Activated T-cell treated with anti-CD3 and anti-CD28 coated beads, Interleukin-2, amount 50 U/mL, for 72 hours (primary cell): ENCODE measurements at regions not wholly inside any gene's neighbourhood (a gene's known extent, or its start where the extent isn't known, plus 50 kb on each side); places are given as distances from the start of the nearest gene placed in this dataset.

Experiments
- ATAC-seq, 2 donors: fragments of 150-1000 bp; cut with Tn5 transposase; replicated peaks in 1 of 2; 2 replicates each; pipeline ENCODE4 v1.10.0; 2021; ENCODE audit warnings: moderate library complexity in 2 of 2, mild to moderate bottlenecking in 1 of 2
- DNase-seq, 2 donors: peaks; one replicate each; pipeline ENCODE4 v3.0.0; 2021 to 2022; ENCODE audit warnings: mixed read lengths in 1 of 2
- H3K27ac Mint-ChIP-seq: one replicate; pipeline ENCODE4 v1.8.0; 2022; ENCODE audit warnings: mild to moderate bottlenecking, moderate library complexity, mixed read lengths
- H3K27me3 Mint-ChIP-seq: one replicate; pipeline ENCODE4 v1.8.0; 2022; ENCODE audit warnings: low read depth, mixed read lengths
- H3K36me3 Mint-ChIP-seq, 2 donors: one replicate each; pipeline ENCODE4 v1.8.0; 2022; ENCODE audit warnings: mixed read lengths in 2 of 2, mild to moderate bottlenecking in 1 of 2; ENCODE audit not compliant: insufficient read depth in 2 of 2
- H3K4me1 Mint-ChIP-seq: one replicate; pipeline ENCODE4 v1.8.0; 2022; ENCODE audit warnings: low read depth, mixed read lengths
- H3K4me3 Mint-ChIP-seq, 2 donors: one replicate each; pipeline ENCODE4 v1.8.0; 2022; ENCODE audit warnings: mild to moderate bottlenecking in 2 of 2, mixed read lengths in 2 of 2, moderate library complexity in 2 of 2
- H3K9me3 Mint-ChIP-seq, 2 donors: one replicate each; pipeline ENCODE4 v1.8.0; 2022; ENCODE audit warnings: mixed read lengths in 2 of 2

DNA sequence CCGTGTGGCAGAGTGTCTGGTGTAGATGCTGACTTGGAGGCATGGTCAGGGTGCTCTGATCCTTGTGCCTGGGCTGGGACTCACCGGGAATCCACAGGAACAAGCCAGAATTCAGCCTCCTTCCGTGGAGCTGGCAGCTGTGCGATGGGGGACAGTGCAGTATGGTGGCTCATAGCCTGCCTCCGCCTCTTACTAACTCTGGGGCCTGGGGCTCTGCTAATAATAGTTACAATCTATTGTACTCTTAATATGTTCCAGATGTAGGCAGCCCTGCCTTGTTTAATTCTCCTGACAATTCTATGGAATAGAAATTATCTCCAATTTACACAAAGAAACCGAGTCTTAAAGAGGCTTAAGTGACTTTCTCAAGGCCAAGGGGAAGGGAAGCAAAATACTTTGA is 77.6 kb downstream of the PCDH1 start:
- ATAC-seq = no peak
- no peaks in the 10 kb centered on the region for H3K36me3 Mint-ChIP-seq
- H3K9me3 Mint-ChIP-seq = no peaks in the 10 kb centered on the region
- H3K4me1 Mint-ChIP-seq = no peaks in the 10 kb centered on the region
- H3K4me3 Mint-ChIP-seq = no peak overlapping the region
- DNase-seq = no peak
- H3K27ac Mint-ChIP-seq = no peak overlapping the region
- H3K27me3 Mint-ChIP-seq = peaks cover 33% of the 10 kb centered on the region

DNA sequence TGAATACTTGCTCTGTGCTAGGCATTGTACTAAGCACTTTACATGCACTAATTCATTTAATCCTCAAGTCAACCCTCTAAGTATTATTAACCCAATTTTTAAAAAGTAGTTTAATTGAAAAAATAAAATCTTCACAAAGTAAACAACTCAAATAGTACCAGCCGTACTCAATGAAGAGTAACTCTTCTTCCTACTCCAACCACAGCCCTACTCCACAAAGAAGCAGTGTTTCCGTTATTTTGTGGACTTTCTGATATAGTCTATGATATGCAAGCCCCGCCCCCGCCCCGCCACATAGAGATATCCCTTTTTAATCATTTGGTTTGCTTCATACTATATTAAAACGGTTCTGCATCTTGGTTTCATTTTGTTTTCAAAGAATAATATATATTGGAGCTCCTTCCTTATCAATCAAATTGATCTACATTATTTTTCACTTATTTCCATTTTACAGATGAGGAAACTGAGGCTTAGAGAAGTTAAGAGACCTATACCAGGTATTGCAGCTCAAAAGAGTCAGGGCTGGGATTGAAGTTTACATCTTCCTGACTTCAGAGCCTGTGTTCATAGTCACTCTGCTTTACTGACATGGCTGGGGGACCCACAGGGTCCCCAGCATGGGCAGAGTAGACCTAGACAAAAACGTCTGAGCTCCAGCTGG is 78.6 kb downstream of the PCDH1 start:
- DNase-seq (no peak), ATAC-seq (no peak)
- no peak overlapping the region for H3K27ac Mint-ChIP-seq
- H3K4me1 Mint-ChIP-seq = no peaks in the 10 kb centered on the region
- H3K36me3 Mint-ChIP-seq = no peaks in the 10 kb centered on the region
- H3K9me3 Mint-ChIP-seq = no peaks in the 10 kb centered on the region
- H3K4me3 Mint-ChIP-seq = no peak overlapping the region
- H3K27me3 Mint-ChIP-seq = peaks cover 23% of the 10 kb centered on the region

DNA sequence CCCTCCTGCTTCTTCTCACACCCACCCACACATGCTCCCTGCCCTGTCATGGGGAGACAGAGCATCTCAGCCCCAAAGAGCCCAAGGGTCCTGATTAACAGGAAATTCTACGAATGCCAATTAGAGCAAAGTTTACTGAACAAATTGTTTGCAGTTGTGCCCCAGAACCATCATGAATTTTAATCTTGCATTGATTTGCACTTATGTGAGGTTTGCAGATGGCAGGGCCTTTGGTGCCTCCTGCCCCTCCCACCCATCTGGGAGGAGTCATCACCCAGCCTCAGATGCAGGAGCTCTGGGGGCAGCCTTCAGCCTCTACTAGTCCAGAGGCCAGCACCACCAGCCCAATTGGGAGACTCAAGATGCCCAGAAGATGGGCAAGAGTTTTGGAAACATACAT is 80.8 kb downstream of the PCDH1 start:
- H3K36me3 Mint-ChIP-seq = no peaks in the 10 kb centered on the region
- DNase-seq (no peak), ATAC-seq (no peak)
- H3K4me3 Mint-ChIP-seq = no peak overlapping the region
- peaks cover under 1% of the 10 kb centered on the region for H3K27me3 Mint-ChIP-seq
- no peaks in the 10 kb centered on the region for H3K4me1 Mint-ChIP-seq
- no peak overlapping the region for H3K27ac Mint-ChIP-seq
- H3K9me3 Mint-ChIP-seq = no peaks in the 10 kb centered on the region

DNA sequence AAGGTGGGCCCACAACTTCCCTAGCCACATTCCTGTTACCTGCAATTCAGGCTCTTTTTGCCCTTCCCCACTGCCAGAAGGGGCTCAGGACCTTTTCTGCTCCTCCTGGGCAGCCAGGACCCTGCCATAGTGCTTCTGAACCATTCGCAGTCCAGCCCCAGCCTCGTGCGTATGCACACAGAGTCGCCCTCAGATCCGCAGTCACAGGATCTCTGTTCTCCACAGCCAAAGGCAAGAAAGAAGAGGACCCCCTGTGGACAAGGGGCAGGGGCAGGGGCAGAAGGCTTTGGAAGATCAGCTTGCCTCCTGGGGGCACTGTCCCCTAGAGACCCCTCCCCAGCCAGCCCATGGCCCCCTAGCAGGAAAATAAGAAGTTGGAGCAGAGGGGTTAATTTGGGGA is 82.8 kb downstream of the PCDH1 start:
- H3K9me3 Mint-ChIP-seq = no peaks in the 10 kb centered on the region
- H3K27me3 Mint-ChIP-seq = no peaks in the 10 kb centered on the region
- H3K27ac Mint-ChIP-seq = no peak overlapping the region
- DNase-seq (no peak), ATAC-seq (no peak)
- no peaks in the 10 kb centered on the region for H3K4me1 Mint-ChIP-seq
- no peak overlapping the region for H3K4me3 Mint-ChIP-seq
- no peaks in the 10 kb centered on the region for H3K36me3 Mint-ChIP-seq

DNA sequence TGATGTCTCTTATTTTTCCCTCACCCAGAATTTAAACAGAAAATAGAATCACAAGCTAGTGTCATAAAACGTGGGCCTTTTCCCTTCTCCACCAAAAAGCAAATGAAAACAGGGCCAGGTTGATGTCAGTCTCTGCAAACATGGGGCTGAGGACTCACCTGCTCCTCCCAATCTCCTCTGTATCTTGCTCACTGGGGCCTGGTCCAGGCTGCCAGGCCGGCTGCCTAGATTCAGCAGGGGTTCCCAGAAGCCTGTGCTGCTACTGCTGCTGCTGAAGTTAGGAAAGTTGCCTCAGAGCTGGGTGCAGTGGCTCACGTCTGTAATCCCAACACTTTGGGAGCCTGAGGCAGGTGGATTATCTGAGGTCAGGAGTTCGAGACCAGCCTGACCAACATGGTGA is 84.3 kb downstream of the PCDH1 start:
- Mint-ChIP-seq H3K27me3 (peaks cover 6% of the 10 kb centered on the region), H3K36me3 (no peaks in the 10 kb centered on the region), H3K4me3 (no peak overlapping the region), H3K27ac (no peak overlapping the region), H3K4me1 (no peaks in the 10 kb centered on the region), H3K9me3 (no peaks in the 10 kb centered on the region)
- ATAC-seq (no peak), DNase-seq (no peak)

DNA sequence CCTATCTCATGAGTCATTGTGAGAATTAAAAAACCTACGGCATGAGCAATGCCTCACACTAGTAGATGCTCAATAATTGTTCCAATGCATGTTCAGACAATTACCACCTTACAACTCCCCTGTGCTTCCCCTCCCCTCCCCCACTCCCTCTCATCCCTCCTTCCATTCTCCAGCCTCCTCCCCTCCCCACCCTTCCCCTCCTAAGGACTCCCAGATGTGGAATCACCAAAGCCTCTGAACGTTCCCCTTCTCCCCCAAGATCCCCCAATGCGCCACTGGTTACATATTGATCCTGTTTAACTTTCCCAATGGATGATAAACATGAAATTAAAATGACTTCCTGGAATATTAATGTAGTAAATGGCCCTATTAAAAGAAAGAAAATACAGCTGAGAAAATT is 84.8 kb downstream of the PCDH1 start:
- Mint-ChIP-seq H3K9me3 (no peaks in the 10 kb centered on the region), H3K4me3 (no peak overlapping the region), H3K27me3 (peaks cover 11% of the 10 kb centered on the region), H3K4me1 (no peaks in the 10 kb centered on the region), H3K36me3 (no peaks in the 10 kb centered on the region), H3K27ac (no peak overlapping the region)
- DNase-seq = no peak
- no peak for ATAC-seq

DNA sequence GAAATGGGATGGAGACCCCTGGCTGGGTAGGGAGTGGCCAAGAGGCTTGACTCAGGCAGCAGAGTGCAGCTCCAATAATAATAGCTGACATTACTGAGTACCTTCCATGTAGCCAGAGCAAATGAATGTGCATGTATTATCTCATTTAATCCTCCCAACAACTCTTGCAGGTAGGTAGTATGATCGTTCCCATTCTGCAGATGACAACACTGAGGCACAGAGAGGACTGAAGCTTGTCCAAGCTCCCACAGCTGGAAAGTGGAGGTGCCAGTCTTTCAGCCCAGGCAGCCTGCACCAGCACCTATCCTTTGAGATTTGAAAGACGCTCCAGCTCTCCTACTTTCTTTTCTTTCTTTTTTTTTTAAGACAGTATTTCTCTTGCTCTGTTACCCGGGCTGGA is 87.6 kb downstream of the PCDH1 start:
- no peak for ATAC-seq
- Mint-ChIP-seq H3K9me3 (no peaks in the 10 kb centered on the region), H3K27ac (no peak overlapping the region), H3K27me3 (peaks cover 29% of the 10 kb centered on the region), H3K36me3 (no peaks in the 10 kb centered on the region), H3K4me3 (no peak overlapping the region), H3K4me1 (no peaks in the 10 kb centered on the region)
- no peak for DNase-seq

DNA sequence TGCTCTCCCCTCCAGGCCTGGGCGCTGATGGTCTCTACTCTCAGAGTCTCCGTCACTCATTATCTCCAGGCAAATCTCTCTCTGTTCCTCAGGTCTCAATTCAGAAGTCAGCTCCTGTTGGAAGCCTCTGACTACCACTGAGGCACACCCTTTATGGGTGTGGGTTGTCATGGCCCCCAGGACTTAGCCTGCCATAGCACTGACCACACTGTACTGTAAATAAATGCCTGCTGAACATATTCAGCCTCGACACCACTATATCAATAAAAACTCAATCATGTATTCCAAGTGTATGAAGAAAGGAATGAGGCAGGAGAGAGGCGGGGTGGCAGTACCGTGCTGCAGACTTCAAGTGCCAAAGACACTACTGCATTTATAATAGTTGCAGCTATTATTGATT is 88.9 kb downstream of the PCDH1 start:
- Mint-ChIP-seq H3K9me3 (no peaks in the 10 kb centered on the region), H3K4me3 (no peak overlapping the region), H3K27ac (no peak overlapping the region), H3K36me3 (no peaks in the 10 kb centered on the region), H3K4me1 (no peaks in the 10 kb centered on the region), H3K27me3 (peaks cover 33% of the 10 kb centered on the region)
- no peak for DNase-seq
- ATAC-seq = no peak

DNA sequence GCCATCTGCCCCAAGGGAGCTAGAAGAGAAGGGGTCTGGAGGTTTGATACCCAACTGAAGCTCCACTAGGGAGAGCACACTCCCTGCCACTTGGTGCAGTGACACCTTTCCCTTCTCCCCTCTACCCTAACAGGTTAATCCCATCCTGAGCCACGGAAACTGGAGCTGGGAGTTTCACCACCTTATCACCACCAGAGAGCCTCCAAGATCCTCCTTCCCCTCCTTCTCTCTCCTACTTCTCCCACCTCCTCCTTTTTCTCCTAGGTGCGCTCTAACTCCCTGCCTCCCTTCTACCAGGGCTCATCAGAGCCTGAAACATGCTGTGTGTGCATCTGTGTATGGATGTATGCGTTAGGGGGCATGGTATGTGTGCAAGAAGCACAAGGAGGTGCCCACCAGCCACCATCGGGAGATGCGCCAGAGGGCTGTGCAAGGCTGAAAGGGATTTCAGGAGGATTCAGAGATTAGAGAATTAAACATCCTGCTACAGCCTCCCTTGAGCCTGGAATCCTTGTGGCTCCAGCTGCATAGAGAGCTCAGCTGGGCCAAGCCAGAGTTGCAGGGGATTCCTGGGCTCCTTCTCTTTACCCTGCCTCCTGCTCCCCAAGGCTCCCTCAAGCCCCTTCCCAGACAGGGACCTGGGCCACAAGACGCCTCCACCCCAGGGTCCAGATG is 89.8 kb downstream of the PCDH1 start:
- no peak overlapping the region for H3K27ac Mint-ChIP-seq
- H3K9me3 Mint-ChIP-seq = no peaks in the 10 kb centered on the region
- DNase-seq (no peak), ATAC-seq (no peak)
- no peaks in the 10 kb centered on the region for H3K36me3 Mint-ChIP-seq
- no peak overlapping the region for H3K4me3 Mint-ChIP-seq
- peaks cover 37% of the 10 kb centered on the region for H3K27me3 Mint-ChIP-seq
- H3K4me1 Mint-ChIP-seq = no peaks in the 10 kb centered on the region

DNA sequence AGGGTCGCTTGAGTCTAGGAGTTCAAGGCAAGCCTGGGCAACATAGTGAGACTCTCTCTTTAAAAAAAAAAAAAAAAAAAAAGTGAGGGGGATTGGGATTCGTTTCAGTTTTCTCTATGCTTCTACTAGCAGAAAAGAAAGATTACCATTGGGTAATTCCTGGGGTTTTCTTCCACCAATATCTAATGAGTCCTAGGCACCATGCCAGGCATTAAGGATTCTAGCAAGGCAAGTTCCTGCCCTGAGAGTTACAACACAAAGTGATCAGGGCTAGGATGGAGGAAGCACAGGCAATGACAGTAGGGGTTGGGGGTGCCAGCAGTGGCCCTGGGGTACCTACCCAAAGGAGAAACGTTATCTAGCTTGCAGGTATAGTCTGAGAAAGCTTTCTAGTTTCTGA is 90.8 kb downstream of the PCDH1 start:
- DNase-seq = no peak
- no peak for ATAC-seq
- H3K27ac Mint-ChIP-seq = no peak overlapping the region
- H3K4me3 Mint-ChIP-seq = no peak overlapping the region
- H3K27me3 Mint-ChIP-seq = peaks cover 37% of the 10 kb centered on the region
- H3K36me3 Mint-ChIP-seq = no peaks in the 10 kb centered on the region
- no peaks in the 10 kb centered on the region for H3K9me3 Mint-ChIP-seq
- H3K4me1 Mint-ChIP-seq = no peaks in the 10 kb centered on the region

DNA sequence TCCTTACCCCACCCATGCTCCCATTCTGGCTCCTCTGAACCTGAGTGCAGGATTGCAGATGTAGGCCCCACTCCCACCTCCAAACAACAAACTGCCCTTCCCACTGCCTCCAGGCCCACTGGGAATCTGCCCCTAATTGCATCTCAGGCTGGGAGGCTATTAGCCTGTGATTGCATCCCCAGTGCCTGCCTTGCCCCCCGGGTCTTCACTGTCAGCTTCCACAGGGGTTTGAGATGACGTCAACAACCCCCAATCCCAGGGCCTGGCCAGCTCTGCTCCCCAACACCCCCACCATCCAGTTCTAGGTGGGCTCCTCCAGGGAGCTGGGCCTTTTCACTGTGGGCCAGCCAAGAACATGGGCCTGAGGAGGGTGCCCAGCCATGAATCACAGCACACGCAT is 91.5 kb downstream of the PCDH1 start:
- Mint-ChIP-seq H3K27me3 (peaks cover 38% of the 10 kb centered on the region), H3K27ac (no peak overlapping the region), H3K9me3 (no peaks in the 10 kb centered on the region), H3K4me1 (peaks cover under 1% of the 10 kb centered on the region), H3K36me3 (no peaks in the 10 kb centered on the region), H3K4me3 (no peak overlapping the region)
- no peak for ATAC-seq
- DNase-seq = no peak

DNA sequence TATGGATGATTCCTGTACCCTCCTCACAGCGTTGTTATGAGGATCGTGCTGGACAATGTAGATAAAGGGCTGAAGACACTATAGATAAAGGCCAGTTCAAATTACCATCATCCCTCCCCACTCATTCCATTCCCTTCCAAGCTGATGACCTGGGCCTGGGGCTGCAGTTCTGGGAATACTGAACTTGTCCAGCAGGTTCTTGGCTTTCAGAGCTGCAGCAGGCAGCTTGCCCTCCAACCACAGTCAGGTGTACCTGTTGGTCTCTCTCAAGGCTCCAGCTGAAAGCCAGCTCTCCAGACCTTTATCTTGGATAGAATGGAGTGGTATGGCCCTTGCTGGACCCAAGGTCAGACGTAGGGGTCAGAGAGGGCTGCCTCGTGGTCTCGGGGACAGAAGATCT is 92.5 kb downstream of the PCDH1 start:
- Mint-ChIP-seq H3K27ac (no peak overlapping the region), H3K27me3 (peaks cover 44% of the 10 kb centered on the region), H3K4me3 (no peak overlapping the region), H3K36me3 (no peaks in the 10 kb centered on the region), H3K4me1 (peaks cover 7% of the 10 kb centered on the region), H3K9me3 (no peaks in the 10 kb centered on the region)
- ATAC-seq (no peak), DNase-seq (no peak)

DNA sequence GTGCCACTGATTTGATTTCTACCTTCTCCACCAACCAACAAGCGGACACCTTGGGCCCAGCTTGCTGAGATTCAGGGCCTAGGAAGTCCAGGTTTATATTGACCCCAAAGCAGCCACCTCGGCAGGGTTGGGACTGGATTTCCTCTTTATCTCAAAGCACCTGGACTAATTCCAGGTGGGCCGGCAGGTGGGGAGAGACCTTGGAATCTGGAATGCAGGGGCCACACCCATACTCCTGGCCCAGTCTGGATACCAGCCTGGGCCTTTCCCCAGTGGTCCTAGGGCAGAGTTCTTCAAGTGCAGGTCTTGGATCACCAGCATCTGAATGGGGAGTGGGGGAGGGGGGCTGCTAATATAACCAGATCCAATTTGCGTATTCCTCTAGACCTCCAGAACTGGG is 93.1 kb downstream of the PCDH1 start:
- no peak overlapping the region for H3K4me3 Mint-ChIP-seq
- H3K36me3 Mint-ChIP-seq = no peaks in the 10 kb centered on the region
- no peaks in the 10 kb centered on the region for H3K9me3 Mint-ChIP-seq
- H3K27ac Mint-ChIP-seq = no peak overlapping the region
- H3K27me3 Mint-ChIP-seq = peaks cover 44% of the 10 kb centered on the region
- ATAC-seq (no peak), DNase-seq (no peak)
- H3K4me1 Mint-ChIP-seq = peaks cover 7% of the 10 kb centered on the region

DNA sequence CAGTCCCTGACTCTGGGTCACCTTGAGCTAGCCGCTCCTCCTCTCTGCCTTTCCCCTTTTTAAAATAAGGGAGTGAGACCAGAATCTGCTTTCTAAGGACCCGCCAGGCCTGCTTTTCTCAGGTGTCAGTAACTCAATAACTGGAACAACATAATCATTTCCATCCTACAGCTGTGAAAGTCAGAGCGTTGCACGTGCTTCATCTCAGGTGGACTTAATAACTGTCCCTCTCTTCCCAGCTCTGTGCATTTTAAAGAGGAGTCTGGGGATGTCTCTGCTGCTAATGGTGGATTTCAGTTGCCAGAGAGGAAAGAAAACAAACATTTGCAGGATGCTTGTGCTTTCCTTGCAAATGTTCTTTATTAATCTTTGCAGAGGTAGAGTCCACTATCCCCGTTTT is 93.7 kb downstream of the PCDH1 start:
- H3K36me3 Mint-ChIP-seq = no peaks in the 10 kb centered on the region
- no peak for DNase-seq
- no peak overlapping the region for H3K4me3 Mint-ChIP-seq
- no peaks in the 10 kb centered on the region for H3K9me3 Mint-ChIP-seq
- peaks cover 44% of the 10 kb centered on the region for H3K27me3 Mint-ChIP-seq
- ATAC-seq = no peak
- H3K27ac Mint-ChIP-seq = no peak overlapping the region
- peaks cover 7% of the 10 kb centered on the region for H3K4me1 Mint-ChIP-seq
